ENCODE measurements at regions not wholly inside any gene's neighbourhood (a gene's known extent, or its start where the extent isn't known, plus 50 kb on each side); places are given as distances from the start of the nearest gene placed in this dataset.

DNA sequence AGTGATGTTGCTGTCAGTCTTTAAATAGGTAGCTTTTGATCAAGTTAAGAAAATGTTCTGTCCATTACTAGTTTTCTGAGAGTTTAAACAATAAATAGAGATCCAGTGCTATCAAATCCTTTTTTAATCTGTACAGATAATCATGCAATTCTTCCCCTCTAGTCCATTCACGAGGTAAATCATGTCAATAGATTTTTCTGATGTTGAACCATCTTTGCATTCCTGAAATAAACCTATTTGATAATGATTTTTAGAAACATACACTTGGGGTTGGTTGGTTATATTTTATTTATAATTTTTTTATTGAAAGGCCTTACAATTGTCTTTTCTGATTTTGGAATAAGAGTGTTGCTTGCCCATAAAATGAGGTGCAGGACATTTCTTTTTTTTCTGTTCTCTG lies 95.0 kb downstream of the FAM53A start:
- H3K36me3 ChIP-seq = no peaks in the 10 kb centered on the region
- H3K27ac ChIP-seq = no peak overlapping the region
- peaks cover 20% of the 10 kb centered on the region for H3K27me3 ChIP-seq
- H3K9me3 ChIP-seq = peaks cover 0 to 49% (median 0%) of the 10 kb centered on the region in 3 donors
- ATAC-seq = no peak
- no peak overlapping the region for H3K4me3 ChIP-seq
- TF ChIP-seq POLR2AphosphoS5 (IDR thresholded peaks at IDR 0.05) (no peak), POLR2A (IDR thresholded peaks at IDR 0.05) (no peak), EP300 (IDR thresholded peaks at IDR 0.05) (no peak)
- TF ChIP-seq, protein P1, sequence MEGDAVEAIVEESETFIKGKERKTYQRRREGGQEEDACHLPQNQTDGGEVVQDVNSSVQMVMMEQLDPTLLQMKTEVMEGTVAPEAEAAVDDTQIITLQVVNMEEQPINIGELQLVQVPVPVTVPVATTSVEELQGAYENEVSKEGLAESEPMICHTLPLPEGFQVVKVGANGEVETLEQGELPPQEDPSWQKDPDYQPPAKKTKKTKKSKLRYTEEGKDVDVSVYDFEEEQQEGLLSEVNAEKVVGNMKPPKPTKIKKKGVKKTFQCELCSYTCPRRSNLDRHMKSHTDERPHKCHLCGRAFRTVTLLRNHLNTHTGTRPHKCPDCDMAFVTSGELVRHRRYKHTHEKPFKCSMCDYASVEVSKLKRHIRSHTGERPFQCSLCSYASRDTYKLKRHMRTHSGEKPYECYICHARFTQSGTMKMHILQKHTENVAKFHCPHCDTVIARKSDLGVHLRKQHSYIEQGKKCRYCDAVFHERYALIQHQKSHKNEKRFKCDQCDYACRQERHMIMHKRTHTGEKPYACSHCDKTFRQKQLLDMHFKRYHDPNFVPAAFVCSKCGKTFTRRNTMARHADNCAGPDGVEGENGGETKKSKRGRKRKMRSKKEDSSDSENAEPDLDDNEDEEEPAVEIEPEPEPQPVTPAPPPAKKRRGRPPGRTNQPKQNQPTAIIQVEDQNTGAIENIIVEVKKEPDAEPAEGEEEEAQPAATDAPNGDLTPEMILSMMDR (IDR thresholded peaks at IDR 0.05) = no peak
- 81 to 91% methylated on average over 1 of the region's 1 CpG for WGBS, 2 donors (ENCODE audit: low coverage in 1 of 2)
- H3K4me1 ChIP-seq = no peaks in the 10 kb centered on the region

DNA sequence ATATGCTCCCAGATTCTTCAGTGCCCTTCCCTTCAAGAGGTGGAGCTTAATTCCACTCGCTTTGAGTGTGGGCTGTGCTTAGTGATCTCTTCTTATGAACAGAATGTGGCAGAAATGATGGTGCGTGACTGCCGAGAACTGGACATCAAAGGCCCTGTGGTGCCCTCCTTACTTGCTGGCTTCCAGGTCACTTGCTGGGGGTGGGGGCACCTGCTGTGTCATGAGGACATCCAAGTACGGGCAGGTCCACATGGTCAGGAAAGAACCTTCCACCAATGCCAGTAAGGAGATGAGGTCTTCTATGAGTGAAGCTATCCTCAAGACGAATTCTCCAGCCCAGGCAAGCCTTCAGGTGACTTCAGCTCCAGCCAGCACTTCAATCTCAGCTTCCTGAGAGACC lies 95.8 kb downstream of the FAM53A start:
- ATAC-seq = no peak
- peaks cover 12% of the 10 kb centered on the region for H3K27me3 ChIP-seq
- H3K4me3 ChIP-seq = no peak overlapping the region
- H3K36me3 ChIP-seq = no peaks in the 10 kb centered on the region
- no peaks in the 10 kb centered on the region for H3K4me1 ChIP-seq
- peaks cover 0 to 49% (median 0%) of the 10 kb centered on the region in 3 donors for H3K9me3 ChIP-seq
- 67 to 76% methylated on average over 1 to 4 of the region's 5 CpGs for WGBS, 2 donors (ENCODE audit: low coverage in 1 of 2)
- H3K27ac ChIP-seq = no peak overlapping the region
- no peak for TF ChIP-seq POLR2A (IDR thresholded peaks at IDR 0.05)

DNA sequence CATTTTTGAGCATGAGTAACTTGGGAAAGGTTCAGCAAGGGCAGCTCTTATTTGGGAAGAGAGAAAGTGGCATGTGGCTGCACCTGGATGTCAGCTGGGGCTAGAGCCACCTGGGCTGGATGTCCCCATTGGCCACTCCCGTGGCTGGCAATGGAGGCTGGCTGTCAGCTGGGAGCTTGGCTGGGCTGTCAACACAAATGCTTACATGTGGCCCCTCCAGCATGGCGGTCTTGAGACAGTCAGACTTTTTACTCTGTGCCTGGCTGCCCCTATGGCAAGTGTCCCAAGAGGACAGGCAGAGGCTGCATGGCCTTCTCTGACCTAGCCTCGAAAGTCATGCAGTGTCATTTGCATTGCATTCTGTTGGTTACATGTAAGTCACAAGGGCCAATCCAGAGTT lies 99.6 kb downstream of the FAM53A start:
- Histone ChIP-seq H3K9me3 (peaks cover 0 to 13% (median 0%) of the 10 kb centered on the region in 3 donors), H3K27me3 (peaks cover 3% of the 10 kb centered on the region), H3K4me1 (peaks cover 0 to 11% (median 0%) of the 10 kb centered on the region in 3 donors), H3K36me3 (no peaks in the 10 kb centered on the region), H3K27ac (no peak overlapping the region), H3K4me3 (no peak overlapping the region)
- no peak for ATAC-seq
- no peak for TF ChIP-seq POLR2AphosphoS5 (IDR thresholded peaks at IDR 0.05)
- TF ChIP-seq POLR2A (IDR thresholded peaks at IDR 0.05) = no peak
- TF ChIP-seq EP300 (IDR thresholded peaks at IDR 0.05) = no peak
- TF ChIP-seq, protein P1 (IDR thresholded peaks at IDR 0.05) = no peak
- WGBS, 2 donors (ENCODE audit: low coverage in 1 of 2) = 71% methylated on average over 2 of the region's 3 CpGs; no CpG with 5 or more reads in 1 of the 2 donors

DNA sequence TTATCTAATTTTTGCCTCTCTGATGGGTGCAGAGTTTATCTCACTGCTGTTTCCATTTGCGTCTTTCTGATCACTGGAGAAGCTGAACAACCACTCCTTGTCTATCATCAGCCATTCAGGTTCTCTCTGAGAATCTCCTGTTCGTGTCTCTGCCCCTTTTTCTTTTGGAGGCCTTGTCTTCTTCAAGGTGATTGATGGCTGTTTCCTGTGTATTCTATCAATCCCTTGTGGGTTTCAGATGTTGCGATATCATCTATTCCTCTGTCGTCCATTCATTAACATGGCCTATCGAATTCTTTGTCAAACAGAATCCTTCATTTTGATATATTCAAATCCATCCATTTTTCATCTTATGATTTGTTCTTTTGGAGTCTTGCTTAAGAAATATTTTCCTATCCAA lies 100.3 kb downstream of the FAM53A start:
- no peak for TF ChIP-seq POLR2AphosphoS5 (IDR thresholded peaks at IDR 0.05)
- TF ChIP-seq EP300 (IDR thresholded peaks at IDR 0.05) = no peak
- TF ChIP-seq POLR2A (IDR thresholded peaks at IDR 0.05) = no peak
- TF ChIP-seq, protein P1 (IDR thresholded peaks at IDR 0.05) = no peak
- 63 to 67% methylated on average over 3 to 5 of the region's 5 CpGs for whole genome bisulfite sequencing, 2 donors (ENCODE audit: low coverage in 1 of 2)

DNA sequence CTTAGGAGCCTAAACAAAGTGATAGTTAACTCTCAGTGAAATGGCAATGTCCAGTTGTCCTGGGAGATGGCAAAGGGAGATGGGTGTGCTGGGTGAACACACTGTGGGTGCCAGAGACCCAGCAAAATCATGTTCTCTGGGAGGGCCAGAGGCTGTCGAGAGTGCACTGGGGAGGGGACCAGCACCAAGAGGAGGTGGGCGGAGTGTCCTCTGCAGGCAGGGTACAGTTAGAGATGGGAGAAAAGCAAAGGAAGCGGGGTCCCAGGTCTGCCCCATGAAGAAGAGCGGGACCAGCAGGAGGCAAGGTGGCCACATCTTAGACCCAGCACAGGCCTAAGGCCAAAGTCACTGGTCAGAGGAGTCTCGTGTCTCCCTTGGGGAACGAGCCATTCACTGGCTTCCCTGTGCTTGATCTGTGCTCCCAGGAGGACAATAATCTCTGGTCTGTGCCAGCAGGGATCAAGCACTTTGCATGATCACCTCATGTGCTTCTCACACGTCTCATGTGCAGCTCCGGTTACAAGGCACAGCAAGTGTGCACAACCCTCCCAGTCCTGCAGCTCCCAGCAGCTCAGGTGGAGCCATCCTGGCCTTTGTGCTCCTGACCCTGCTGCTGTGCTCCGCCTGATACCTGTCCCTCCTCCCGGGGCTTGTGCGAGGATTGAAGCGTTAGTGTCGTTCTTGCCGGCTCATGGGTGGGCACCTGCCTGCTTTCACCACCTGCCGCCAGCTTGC lies 100.9 kb downstream of the FAM53A start:
- peaks cover 13% of the 10 kb centered on the region for H3K27me3 ChIP-seq
- no peak for TF ChIP-seq POLR2AphosphoS5 (IDR thresholded peaks at IDR 0.05)
- TF ChIP-seq POLR2A (IDR thresholded peaks at IDR 0.05) = no peak
- TF ChIP-seq, protein P1 (IDR thresholded peaks at IDR 0.05) = no peak
- no peak for TF ChIP-seq EP300 (IDR thresholded peaks at IDR 0.05)
- no peaks in the 10 kb centered on the region for H3K36me3 ChIP-seq
- H3K27ac ChIP-seq = no peak overlapping the region
- no peak overlapping the region for H3K4me3 ChIP-seq
- ATAC-seq = no peak
- peaks cover 0 to under 1% (median 0%) of the 10 kb centered on the region in 3 donors for H3K9me3 ChIP-seq
- H3K4me1 ChIP-seq = peaks cover 0 to 24% (median 3%) of the 10 kb centered on the region in 3 donors
- WGBS, 2 donors (ENCODE audit: low coverage in 1 of 2) = 85 to 87% methylated on average over 4 to 6 of the region's 15 CpGs

More for the DNA sequence above, 100.3 kb downstream of the FAM53A start:
- Histone ChIP-seq H3K9me3 (peaks cover 0 to 6% (median 0%) of the 10 kb centered on the region in 3 donors), H3K4me3 (no peak overlapping the region), H3K27ac (no peak overlapping the region), H3K4me1 (peaks cover 0 to 17% (median 0%) of the 10 kb centered on the region in 3 donors), H3K27me3 (peaks cover 9% of the 10 kb centered on the region), H3K36me3 (no peaks in the 10 kb centered on the region)
- ATAC-seq = no peak
